H1 (cell line): ENCODE measurements at regions not wholly inside any gene's neighbourhood (a gene's known extent, or its start where the extent isn't known, plus 50 kb on each side); places are given as distances from the start of the nearest gene placed in this dataset.

Experiments
- CTCF ChIA-PET: fragments of 300-600 bp; sonication (Branson Sonifier 250); formaldehyde crosslinking; loops from one replicate; lab custom pipeline; 2021; ENCODE audit not compliant: partially characterized antibody; lab: Charles Lee
- POLR2A ChIA-PET: fragments of 300-600 bp; sonication (Branson Sonifier 250); formaldehyde crosslinking; loops from one replicate; lab custom pipeline; 2021; ENCODE audit warnings: inconsistent platforms; ENCODE audit not compliant: partially characterized antibody; lab: Charles Lee
- DNase-seq, 2 experiments: peaks; one replicate each; pipeline versions ENCODE4 v3.0.0 to v3.0.0-alpha.2; 2010 to 2022; ENCODE audit warnings: low spot score in 2 of 2, low read depth in 1 of 2, mixed read lengths in 1 of 2
- FAIRE-seq: peaks from 2 replicates; lab custom pipeline; 2011; peaks lifted over from hg19 to GRCh38; lab: Jason Lieb, UNC
- H2AFZ ChIP-seq: 2 replicates; pipeline ENCODE4 v1.8.1; 2012; ENCODE audit warnings: low read length, inconsistent platforms
- H2AK5ac ChIP-seq: 2 replicates; pipeline ENCODE4 v1.6.1; 2013; ENCODE audit warnings: low read depth, low read length
- H2BK120ac ChIP-seq: replicated peaks from 2 replicates; pipeline ENCODE3; 2013; ENCODE audit warnings: low read depth, low read length, inconsistent platforms
- H2BK12ac ChIP-seq: 2 replicates; pipeline ENCODE4 v1.6.1; 2013; ENCODE audit warnings: low read depth, low read length
- H2BK15ac ChIP-seq: 2 replicates; pipeline ENCODE4 v1.6.1; 2013; ENCODE audit warnings: low read length
- H2BK20ac ChIP-seq: 2 replicates; pipeline ENCODE4 v1.6.1; 2013; ENCODE audit warnings: low read length
- H2BK5ac ChIP-seq: 2 replicates; pipeline ENCODE4 v1.6.1; 2013; ENCODE audit warnings: low read depth, low read length
- H3K14ac ChIP-seq: 2 replicates; pipeline ENCODE4 v1.6.1; 2013; ENCODE audit warnings: inconsistent platforms; ENCODE audit not compliant: insufficient read length
- H3K18ac ChIP-seq: 2 replicates; pipeline ENCODE4 v1.6.1; 2013; ENCODE audit warnings: low read length; ENCODE audit errors: extremely low read depth
- H3K23ac ChIP-seq: 2 replicates; pipeline ENCODE4 v1.6.1; 2013; ENCODE audit warnings: inconsistent platforms; ENCODE audit not compliant: insufficient read length
- H3K23me2 ChIP-seq: 2 replicates; pipeline ENCODE4 v1.6.1; 2013; ENCODE audit warnings: low read depth, low read length
- H3K27ac ChIP-seq: 2 replicates; pipeline ENCODE4 v1.6.1; 2011; ENCODE audit warnings: low read depth, low read length, inconsistent platforms
- H3K27me3 ChIP-seq, 4 experiments: replicated peaks in 1 of 4; 1 replicate in 1 of 4; 2 replicates in 3 of 4; pipeline versions ENCODE4 v1.6.1 to v1.8.1; 2011 to 2013; ENCODE audit warnings: low read length in 3 of 4, mild to moderate bottlenecking in 3 of 4, inconsistent platforms in 2 of 4, mixed read lengths in 2 of 4, moderate library complexity in 1 of 4; ENCODE audit not compliant: control insufficient read depth in 3 of 4, insufficient read depth in 3 of 4; ENCODE audit errors: extremely low read depth in 1 of 4
- H3K36me3 ChIP-seq, 4 experiments: 2 replicates each; pipeline versions ENCODE4 v1.6.1 to v1.8.1; 2011 to 2013; ENCODE audit warnings: mild to moderate bottlenecking in 4 of 4, low read length in 3 of 4, moderate library complexity in 2 of 4, control low read depth in 1 of 4, inconsistent platforms in 1 of 4; ENCODE audit not compliant: insufficient read depth in 4 of 4, control insufficient read depth in 2 of 4
- H3K4ac ChIP-seq: replicated peaks from 2 replicates; pipeline ENCODE3; 2013; ENCODE audit warnings: low read length, low read depth, mixed read lengths, inconsistent platforms; ENCODE audit not compliant: insufficient read length
- H3K4me1 ChIP-seq, 4 experiments: replicated peaks in 1 of 4; 1 replicate in 1 of 4; 2 replicates in 3 of 4; pipeline versions ENCODE4 v1.6.1 to v1.8.1; 2011 to 2013; ENCODE audit warnings: low read length in 3 of 4, inconsistent platforms in 2 of 4, mixed read lengths in 1 of 4; ENCODE audit not compliant: insufficient read depth in 4 of 4, control insufficient read depth in 3 of 4
- H3K4me2 ChIP-seq, 2 experiments: 2 replicates each; pipeline versions ENCODE4 v1.6.1 to v1.8.1; 2011 to 2013; ENCODE audit warnings: low read depth in 2 of 2, low read length in 2 of 2, control low read depth in 1 of 2, inconsistent platforms in 1 of 2, mild to moderate bottlenecking in 1 of 2; ENCODE audit not compliant: insufficient read depth in 1 of 2
- H3K4me3 ChIP-seq, 4 experiments: fragments of 200-600, 300-600 bp in 1 of 4; sonication (generic), shearing (Covaris generic), sonication (Bioruptor Twin) in 1 of 4; 2 replicates each; pipeline versions ENCODE4 v1.5.1 to v1.8.1; 2011 to 2016; ENCODE audit warnings: low read length in 4 of 4, low read depth in 3 of 4, control low read depth in 2 of 4, inconsistent platforms in 2 of 4, mild to moderate bottlenecking in 2 of 4, mixed read lengths in 1 of 4, moderate library complexity in 1 of 4; ENCODE audit not compliant: insufficient read depth in 2 of 4; ENCODE audit errors: extremely low read depth in 1 of 4
- H3K56ac ChIP-seq: replicated peaks from 2 replicates; pipeline ENCODE3; 2013; ENCODE audit warnings: low read depth, mild to moderate bottlenecking, mixed read lengths, low read length, inconsistent platforms; ENCODE audit not compliant: insufficient read length
- H3K79me1 ChIP-seq: 2 replicates; pipeline ENCODE4 v1.6.1; 2013; ENCODE audit warnings: low read depth, low read length, control low read depth
- H3K79me2 ChIP-seq, 2 experiments: 2 replicates each; pipeline versions ENCODE4 v1.6.1 to v1.8.1; 2012 to 2013; ENCODE audit warnings: low read length in 2 of 2, mild to moderate bottlenecking in 2 of 2, inconsistent platforms in 1 of 2; ENCODE audit not compliant: insufficient read depth in 2 of 2, control insufficient read depth in 1 of 2
- H3K9ac ChIP-seq, 4 experiments: replicated peaks in 1 of 4; 1 replicate in 1 of 4; 2 replicates in 3 of 4; pipeline versions ENCODE4 v1.6.1 to v1.8.1; 2011 to 2013; ENCODE audit warnings: low read depth in 3 of 4, low read length in 3 of 4, control low read depth in 2 of 4, mild to moderate bottlenecking in 2 of 4, moderate library complexity in 2 of 4, inconsistent platforms in 1 of 4; ENCODE audit errors: extremely low read depth in 1 of 4
- H3K9me3 ChIP-seq, 2 experiments: 2 replicates each; pipeline versions ENCODE4 v1.6.1 to v1.8.1; 2012 to 2013; ENCODE audit warnings: mild to moderate bottlenecking in 2 of 2, moderate library complexity in 2 of 2, control low read depth in 1 of 2, inconsistent platforms in 1 of 2, low read depth in 1 of 2, low read length in 1 of 2, mixed read lengths in 1 of 2; ENCODE audit not compliant: insufficient read depth in 2 of 2
- H4K20me1 ChIP-seq, 2 experiments: replicated peaks in 1 of 2; 2 replicates each; pipeline versions ENCODE3 to v1.8.1; 2011 to 2013; ENCODE audit warnings: inconsistent platforms in 2 of 2, low read length in 2 of 2, mild to moderate bottlenecking in 1 of 2; ENCODE audit not compliant: insufficient read depth in 2 of 2, control insufficient read depth in 1 of 2
- H4K5ac ChIP-seq: 2 replicates; pipeline ENCODE4 v1.6.1; 2013; ENCODE audit warnings: low read length, low read depth, mixed read lengths, inconsistent platforms; ENCODE audit not compliant: insufficient read length
- H4K8ac ChIP-seq: 2 replicates; pipeline ENCODE4 v1.8.0; 2013; ENCODE audit warnings: mild to moderate bottlenecking, moderate library complexity, low read length, inconsistent platforms; ENCODE audit not compliant: insufficient read depth; ENCODE audit errors: extremely low read depth
- H4K91ac ChIP-seq: replicated peaks from 2 replicates; pipeline ENCODE3; 2013; ENCODE audit warnings: low read length, mixed read lengths, inconsistent platforms; ENCODE audit not compliant: insufficient read length
- ASH2L ChIP-seq: fragments of 200-600, 300-600 bp; sonication (generic); IDR thresholded peaks from one replicate; pipeline ENCODE4 v1.7.1; 2017; ENCODE audit warnings: low read length
- MAFK ChIP-seq: IDR thresholded peaks from 2 replicates; pipeline ENCODE4 v1.6.1; 2012; ENCODE audit warnings: low read depth, mild to moderate bottlenecking, improper control_type of control experiment, low read length

- Histone ChIP-seq H2BK15ac (no peak overlapping the region), H2BK12ac (no peak overlapping the region), H3K23me2 (no peaks in the 10 kb centered on the region; the same call in 1 of the 2 replicates), H3K23ac (no peak overlapping the region), H2BK120ac (no peak overlapping the region), H3K14ac (no peak overlapping the region), H2AK5ac (no peak overlapping the region), H3K79me1 (no peaks in the 10 kb centered on the region), H4K5ac (no peak overlapping the region), H3K9me3 (no peaks in the 10 kb centered on the region), H4K8ac (no peak overlapping the region), H3K9ac (no peak overlapping the region), H3K4me2 (no peak overlapping the region), H3K4me3 (no peak overlapping the region), H2BK20ac (no peak overlapping the region), H4K91ac (no peak overlapping the region), H2BK5ac (no peak overlapping the region), H2AFZ (no peak overlapping the region), H3K27me3 (no peaks in the 10 kb centered on the region), H3K36me3 (no peaks in the 10 kb centered on the region), H3K56ac (no peak overlapping the region), H4K20me1 (no peaks in the 10 kb centered on the region), H3K27ac (no peak overlapping the region), H3K79me2 (no peaks in the 10 kb centered on the region), H3K18ac (no peak overlapping the region), H3K4ac (no peak overlapping the region), H3K4me1 (peaks cover 0 to 5% (median 0%) of the 10 kb centered on the region in 4 experiments; a peak in 1 of 7 replicates)
- FAIRE-seq, result no peak
- ChIA-PET CTCF (no interaction called here), POLR2A (no interaction called here)
- DNase-seq, result no peak
- TF ChIP-seq ASH2L (no peak), MAFK (no peak)
Measured at GRCh38 chr12:25716842-25717241, 163.8 kb upstream of the LMNTD1 start.
